Natural killer cell (primary cell): ENCODE measurements at regions not wholly inside any gene's neighbourhood (a gene's known extent, or its start where the extent isn't known, plus 50 kb on each side); places are given as distances from the start of the nearest gene placed in this dataset.

ENCODE experiments used
- ATAC-seq, 3 donors: fragments of 150-1000 bp in 2 of 3; fragments of 200-7000 bp in 1 of 3; cut with Tn5 transposase; 1 replicate in 1 of 3; 2 replicates in 2 of 3; pipeline ENCODE4 v1.10.0; 2021; ENCODE audit warnings: mild to moderate bottlenecking in 2 of 3, moderate library complexity in 2 of 3
- DNase-seq, 2 donors: peaks; one replicate each; pipeline versions ENCODE4 v3.0.0 to v3.0.0-alpha.2; 2013 to 2021; ENCODE audit warnings: mixed read lengths in 1 of 2
- H3K27ac ChIP-seq: one replicate; pipeline ENCODE4 v1.5.1; 2013; ENCODE audit warnings: mild to moderate bottlenecking, low read length
- H3K27me3 ChIP-seq: one replicate; pipeline ENCODE4 v1.6.1; 2013; ENCODE audit warnings: low read length; ENCODE audit not compliant: control insufficient read depth, insufficient read depth
- H3K36me3 ChIP-seq: one replicate; pipeline ENCODE4 v1.6.1; 2013; ENCODE audit warnings: low read length; ENCODE audit not compliant: control insufficient read depth, insufficient read depth
- H3K4me1 ChIP-seq: one replicate; pipeline ENCODE4 v1.6.1; 2013; ENCODE audit warnings: low read length; ENCODE audit not compliant: control insufficient read depth, insufficient read depth
- H3K4me3 ChIP-seq: one replicate; pipeline ENCODE4 v1.5.1; 2013; ENCODE audit warnings: low read length
- H3K9me3 ChIP-seq: one replicate; pipeline ENCODE4 v1.6.1; 2013; ENCODE audit warnings: low read length; ENCODE audit not compliant: control insufficient read depth, insufficient read depth
- H3K27ac Mint-ChIP-seq, 2 donors: one replicate each; pipeline ENCODE4 v1.8.0; 2022; ENCODE audit warnings: mild to moderate bottlenecking in 2 of 2, mixed read lengths in 2 of 2, moderate library complexity in 1 of 2
- H3K27me3 Mint-ChIP-seq, 2 donors: one replicate each; pipeline ENCODE4 v1.8.0; 2022; ENCODE audit warnings: low read depth in 2 of 2, mixed read lengths in 2 of 2
- H3K36me3 Mint-ChIP-seq: one replicate; pipeline ENCODE4 v1.8.0; 2022; ENCODE audit warnings: mixed read lengths
- H3K4me1 Mint-ChIP-seq, 2 donors: one replicate each; pipeline ENCODE4 v1.8.0; 2022; ENCODE audit warnings: mixed read lengths in 2 of 2
- H3K4me3 Mint-ChIP-seq: one replicate; pipeline ENCODE4 v1.8.0; 2022; ENCODE audit warnings: mild to moderate bottlenecking, moderate library complexity, mixed read lengths
- H3K9me3 Mint-ChIP-seq, 2 donors: one replicate each; pipeline ENCODE4 v1.8.0; 2022; ENCODE audit warnings: mixed read lengths in 2 of 2
- WGBS: methylation state at CpG from one replicate; pipeline ENCODE4 v1.1.7; 2013; ENCODE audit warnings: missing lambda C conversion rate; ENCODE audit not compliant: insufficient coverage; 5-methylcytosine and 5-hydroxymethylcytosine counted together
- intact Hi-C: fragments of 100-400 bp; cut with micrococcal nuclease; formaldehyde crosslinking; loops from one replicate; pipeline ENCODE4 v1.14.2; 2022
- TF ChIP-seq, protein P1 (sequence below): fragments of 200-600 bp; IDR thresholded peaks from one replicate; pipeline ENCODE4 v1.8.0; 2022; ENCODE audit warnings: antibody characterized with exemption

DNA sequence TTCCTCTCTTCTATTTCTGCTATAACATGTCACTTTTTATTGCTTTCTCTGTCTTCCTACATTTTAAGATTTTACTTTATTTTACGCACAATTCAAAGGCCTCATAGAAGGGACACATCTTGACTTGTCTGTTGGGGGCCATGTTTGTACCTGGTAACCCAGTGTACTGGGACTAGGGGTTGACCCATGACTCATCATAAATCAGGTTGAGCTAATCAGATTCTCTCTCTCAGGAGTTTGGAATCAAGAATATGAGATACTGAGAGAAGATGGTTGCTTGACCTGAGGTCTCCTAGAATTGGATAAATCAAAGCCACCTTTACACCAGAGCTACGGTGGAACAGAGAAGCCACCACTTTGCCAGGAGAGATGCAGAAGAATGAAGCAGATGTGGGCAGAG lies 153.0 kb downstream of the UXS1 start:
- TF ChIP-seq, protein P1, sequence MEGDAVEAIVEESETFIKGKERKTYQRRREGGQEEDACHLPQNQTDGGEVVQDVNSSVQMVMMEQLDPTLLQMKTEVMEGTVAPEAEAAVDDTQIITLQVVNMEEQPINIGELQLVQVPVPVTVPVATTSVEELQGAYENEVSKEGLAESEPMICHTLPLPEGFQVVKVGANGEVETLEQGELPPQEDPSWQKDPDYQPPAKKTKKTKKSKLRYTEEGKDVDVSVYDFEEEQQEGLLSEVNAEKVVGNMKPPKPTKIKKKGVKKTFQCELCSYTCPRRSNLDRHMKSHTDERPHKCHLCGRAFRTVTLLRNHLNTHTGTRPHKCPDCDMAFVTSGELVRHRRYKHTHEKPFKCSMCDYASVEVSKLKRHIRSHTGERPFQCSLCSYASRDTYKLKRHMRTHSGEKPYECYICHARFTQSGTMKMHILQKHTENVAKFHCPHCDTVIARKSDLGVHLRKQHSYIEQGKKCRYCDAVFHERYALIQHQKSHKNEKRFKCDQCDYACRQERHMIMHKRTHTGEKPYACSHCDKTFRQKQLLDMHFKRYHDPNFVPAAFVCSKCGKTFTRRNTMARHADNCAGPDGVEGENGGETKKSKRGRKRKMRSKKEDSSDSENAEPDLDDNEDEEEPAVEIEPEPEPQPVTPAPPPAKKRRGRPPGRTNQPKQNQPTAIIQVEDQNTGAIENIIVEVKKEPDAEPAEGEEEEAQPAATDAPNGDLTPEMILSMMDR = no peak
- intact Hi-C loops = no loop called here
- WGBS = 95% methylated on average over 2 of the region's 2 CpGs
- Histone ChIP-seq H3K4me3 (no peak overlapping the region), H3K27me3 (no peaks in the 10 kb centered on the region), H3K36me3 (no peaks in the 10 kb centered on the region), H3K9me3 (no peaks in the 10 kb centered on the region), H3K4me1 (no peaks in the 10 kb centered on the region), H3K27ac (no peak overlapping the region)
- Mint-ChIP-seq H3K27me3 (no peaks in the 10 kb centered on the region), H3K4me3 (no peak overlapping the region), H3K9me3 (no peaks in the 10 kb centered on the region), H3K36me3 (no peaks in the 10 kb centered on the region), H3K27ac (no peak overlapping the region), H3K4me1 (peaks cover 0 to 6% of the 10 kb centered on the region in 2 donors)
- DNase-seq (no peak), ATAC-seq (no peak)

DNA sequence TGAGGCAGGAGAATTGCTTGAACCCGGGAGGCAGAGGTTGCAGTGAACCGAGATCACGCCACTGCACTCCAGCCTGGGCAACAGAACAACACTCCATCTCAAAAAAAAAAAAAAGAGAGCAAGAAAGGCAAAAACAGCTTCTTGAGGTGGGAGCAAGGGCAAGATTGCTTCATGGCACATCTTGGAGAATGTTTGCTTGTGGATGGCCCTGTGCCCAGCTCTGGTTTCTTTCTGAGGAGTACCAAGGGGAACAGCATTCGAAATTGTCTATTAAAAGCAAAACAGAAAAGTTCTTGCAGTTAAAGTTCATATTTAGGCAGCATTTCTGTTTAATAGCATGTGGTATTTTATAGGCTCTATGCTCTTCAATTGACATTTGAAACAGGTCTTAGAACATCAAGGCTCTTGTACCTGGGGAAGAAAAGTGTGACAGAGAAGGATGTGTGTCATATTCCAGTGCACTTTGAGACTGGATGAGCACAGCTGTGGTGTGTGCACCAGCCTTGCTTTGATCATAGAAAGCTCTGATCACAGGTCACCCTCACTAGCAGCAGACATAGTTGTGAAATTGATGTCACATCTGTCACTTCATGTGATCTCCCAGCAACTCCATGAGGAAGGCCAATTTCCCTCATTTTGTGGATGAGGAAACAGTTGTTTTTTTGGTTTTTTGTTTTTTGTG lies 154.3 kb downstream of the UXS1 start:
- TF ChIP-seq, protein P1 = no peak
- WGBS = 83% methylated on average over 1 of the region's 4 CpGs
- no peak overlapping the region for H3K27ac Mint-ChIP-seq
- no peaks in the 10 kb centered on the region for H3K4me1 ChIP-seq
- no peaks in the 10 kb centered on the region for H3K27me3 Mint-ChIP-seq
- H3K27ac ChIP-seq = no peak overlapping the region
- no peaks in the 10 kb centered on the region for H3K27me3 ChIP-seq
- H3K4me1 Mint-ChIP-seq = peaks cover 0 to 6% of the 10 kb centered on the region in 2 donors
- H3K36me3 ChIP-seq = no peaks in the 10 kb centered on the region
- DNase-seq = no peak
- no peak overlapping the region for H3K4me3 ChIP-seq
- ATAC-seq = no peak
- no peaks in the 10 kb centered on the region for H3K36me3 Mint-ChIP-seq
- no peak overlapping the region for H3K4me3 Mint-ChIP-seq
- H3K9me3 Mint-ChIP-seq = no peaks in the 10 kb centered on the region
- H3K9me3 ChIP-seq = no peaks in the 10 kb centered on the region
- intact Hi-C loops = no loop called here

DNA sequence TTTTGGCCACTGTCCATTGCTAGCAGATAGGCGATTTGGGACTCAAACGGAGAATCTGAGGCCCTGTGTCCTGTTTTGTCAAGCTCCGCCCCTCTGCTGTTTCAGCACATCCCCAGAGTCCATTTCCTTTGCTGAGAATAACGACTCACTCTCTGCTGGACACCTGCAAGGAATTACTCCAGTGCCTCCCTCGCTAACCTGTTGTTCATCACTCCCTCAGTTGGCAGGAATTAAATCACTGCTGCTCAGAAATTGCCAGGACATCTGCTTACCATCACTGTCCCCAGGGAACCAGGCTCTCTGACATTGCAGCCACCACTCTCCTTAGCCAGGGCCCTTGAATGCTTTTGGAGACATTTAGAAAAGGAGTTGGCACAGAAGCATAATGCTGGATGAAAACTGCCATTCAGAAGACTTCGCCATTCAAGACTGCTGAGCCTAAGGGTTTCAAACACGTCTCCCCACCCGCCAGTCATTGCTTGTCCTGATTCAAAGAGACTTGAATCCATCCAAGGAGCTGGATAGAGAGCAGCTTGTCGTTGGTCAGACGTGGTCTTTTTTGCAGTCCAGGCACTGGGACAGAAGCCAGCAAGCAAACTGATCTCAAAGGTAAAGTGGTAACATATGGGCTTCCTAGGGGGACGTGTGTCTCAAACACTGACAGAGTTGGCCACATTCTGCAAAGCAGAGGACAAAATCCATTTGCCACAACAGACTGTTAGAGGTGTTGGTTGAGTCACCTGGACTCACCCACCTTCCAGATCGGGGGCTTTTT lies 155.3 kb downstream of the UXS1 start:
- Histone ChIP-seq H3K4me3 (no peak overlapping the region), H3K4me1 (no peaks in the 10 kb centered on the region), H3K9me3 (no peaks in the 10 kb centered on the region), H3K36me3 (no peaks in the 10 kb centered on the region), H3K27me3 (no peaks in the 10 kb centered on the region), H3K27ac (no peak overlapping the region)
- H3K4me3 Mint-ChIP-seq = no peak overlapping the region
- peaks cover 0 to 6% of the 10 kb centered on the region in 2 donors for H3K4me1 Mint-ChIP-seq
- TF ChIP-seq, protein P1 = no peak
- intact Hi-C loops = no loop called here
- H3K27ac Mint-ChIP-seq = no peak overlapping the region
- H3K27me3 Mint-ChIP-seq = no peaks in the 10 kb centered on the region
- H3K36me3 Mint-ChIP-seq = no peaks in the 10 kb centered on the region
- DNase-seq (no peak), ATAC-seq (no peak)
- H3K9me3 Mint-ChIP-seq = no peaks in the 10 kb centered on the region
- WGBS = 78% methylated on average over 12 of the region's 12 CpGs
